ENCODE measurements at regions not wholly inside any gene's neighbourhood (a gene's known extent, or its start where the extent isn't known, plus 50 kb on each side); places are given as distances from the start of the nearest gene placed in this dataset.
"Not testable (repeated sequence)": the region's sequence is repeated elsewhere in the genome, so short reads cannot be mapped to it uniquely, and the experiment has no call there.

- Histone ChIP-seq H3K36me3 (ENCODE audit: control insufficient read depth in 4 of 4, insufficient read depth in 3 of 4, low read depth in 1 of 4, low read length in 3 of 4) (no peaks in the 10 kb centered on the region), H3K27ac (ENCODE audit: low read depth in 1 of 2, low read length in 2 of 2) (no peak overlapping the region), H3K9me3 (ENCODE audit: control insufficient read depth in 4 of 4, low read length in 3 of 4) (no peaks in the 10 kb centered on the region), H3K4me1 (ENCODE audit: control insufficient read depth in 4 of 4, insufficient read depth in 4 of 4, low read length in 3 of 4) (no peaks in the 10 kb centered on the region), H3K27me3 (ENCODE audit: control insufficient read depth in 4 of 4, insufficient read depth in 4 of 4, low read length in 3 of 4) (no peaks in the 10 kb centered on the region), H3K9ac (ENCODE audit: low read depth in 1 of 2, low read length in 2 of 2) (no peak overlapping the region), H3K4me3 (ENCODE audit: low read depth in 1 of 3, low read length in 3 of 3) (no peak overlapping the region)
- no peak for DNase-seq (ENCODE audit: low spot score)
- TF ChIP-seq MAX (IDR thresholded peaks at IDR 0.05) (no peak), REST (IDR thresholded peaks at IDR 0.05) (no peak), NR2F2 (IDR thresholded peaks at IDR 0.05) (no peak), HNF4A (conservative IDR thresholded peaks at IDR 0.05) (no peak), TAF1 (conservative IDR thresholded peaks at IDR 0.05) (no peak), HNF4G (IDR thresholded peaks at IDR 0.05) (no peak), RAD21 (IDR thresholded peaks at IDR 0.05) (no peak), SP1 (IDR thresholded peaks at IDR 0.05) (no peak), FOXA2 (IDR thresholded peaks at IDR 0.05) (no peak), YY1 (IDR thresholded peaks at IDR 0.05) (no peak), CTCF (IDR thresholded peaks at IDR 0.05; ENCODE audit: low read depth, low read length, missing input control) (no peak), GABPA (IDR thresholded peaks at IDR 0.05 in 1 of 2, conservative IDR thresholded peaks at IDR 0.05 in 1 of 2) (no peak), JUND (IDR thresholded peaks at IDR 0.05) (no peak), ZBTB33 (IDR thresholded peaks at IDR 0.05) (no peak), EGR1 (IDR thresholded peaks at IDR 0.05; ENCODE audit: low read depth in 2 of 2) (no peak), ATF3 (IDR thresholded peaks at IDR 0.05) (no peak)
- 88% methylated on average over 2 of the region's 2 CpGs for WGBS
Measured at GRCh38 chr14:45766247-45766646, 513.2 kb upstream of the MIS18BP1 start.

- WGBS, result 63% methylated on average over 4 of the region's 4 CpGs
- Histone ChIP-seq H3K27me3 (ENCODE audit: control insufficient read depth in 4 of 4, insufficient read depth in 4 of 4, low read length in 3 of 4) (no peaks in the 10 kb centered on the region), H3K36me3 (ENCODE audit: control insufficient read depth in 4 of 4, insufficient read depth in 3 of 4, low read depth in 1 of 4, low read length in 3 of 4) (no peaks in the 10 kb centered on the region), H3K9me3 (ENCODE audit: control insufficient read depth in 4 of 4, low read length in 3 of 4) (peaks cover 0 to 3% (median 0%) of the 10 kb centered on the region in 4 donors), H3K27ac (ENCODE audit: low read depth in 1 of 2, low read length in 2 of 2) (no peak overlapping the region), H3K9ac (ENCODE audit: low read depth in 1 of 2, low read length in 2 of 2) (no peak overlapping the region), H3K4me1 (ENCODE audit: control insufficient read depth in 4 of 4, insufficient read depth in 4 of 4, low read length in 3 of 4) (no peaks in the 10 kb centered on the region), H3K4me3 (ENCODE audit: low read depth in 1 of 3, low read length in 3 of 3) (no peak overlapping the region)
- TF ChIP-seq HNF4A (conservative IDR thresholded peaks at IDR 0.05), result no peak
- no peak for TF ChIP-seq FOXA1 (IDR thresholded peaks at IDR 0.05)
- no peak for DNase-seq (ENCODE audit: low spot score)
Measured at GRCh38 chr14:45757655-45758054, 504.7 kb upstream of the MIS18BP1 start.

- H3K9ac ChIP-seq (ENCODE audit: low read depth in 1 of 2, low read length in 2 of 2); DNase-seq (ENCODE audit: low spot score); H3K9me3 ChIP-seq (ENCODE audit: control insufficient read depth in 4 of 4, low read length in 3 of 4); H3K36me3 ChIP-seq (ENCODE audit: control insufficient read depth in 4 of 4, insufficient read depth in 3 of 4, low read depth in 1 of 4, low read length in 3 of 4); H3K4me3 ChIP-seq (ENCODE audit: low read depth in 1 of 3, low read length in 3 of 3); H3K27me3 ChIP-seq (ENCODE audit: control insufficient read depth in 4 of 4, insufficient read depth in 4 of 4, low read length in 3 of 4); H3K27ac ChIP-seq (ENCODE audit: low read depth in 1 of 2, low read length in 2 of 2); H3K4me1 ChIP-seq (ENCODE audit: control insufficient read depth in 4 of 4, insufficient read depth in 4 of 4, low read length in 3 of 4): not testable (repeated sequence)
- WGBS, result 86% methylated on average over 2 of the region's 2 CpGs
Measured at GRCh38 chr14:45756412-45756811, 503.4 kb upstream of the MIS18BP1 start.

Measured in liver (tissue), 8 donors.